ENCODE measurements at regions not wholly inside any gene's neighbourhood (a gene's known extent, or its start where the extent isn't known, plus 50 kb on each side); places are given as distances from the start of the nearest gene placed in this dataset.
"Not testable (repeated sequence)": the region's sequence is repeated elsewhere in the genome, so short reads cannot be mapped to it uniquely, and the experiment has no call there.

- no peak for DNase-seq
Measured at GRCh38 chr6:66065313-66065712, 358.3 kb upstream of the EYS start.

- DNase-seq = no peak
Measured at GRCh38 chr6:66057034-66057433, 350.0 kb upstream of the EYS start.

GRCh38 chr6:66054967-66055366, 347.9 kb upstream of the EYS start:
- DNase-seq = no peak

- DNase-seq = no peak
Measured at GRCh38 chr6:66051812-66052211, 344.8 kb upstream of the EYS start.

DNA sequence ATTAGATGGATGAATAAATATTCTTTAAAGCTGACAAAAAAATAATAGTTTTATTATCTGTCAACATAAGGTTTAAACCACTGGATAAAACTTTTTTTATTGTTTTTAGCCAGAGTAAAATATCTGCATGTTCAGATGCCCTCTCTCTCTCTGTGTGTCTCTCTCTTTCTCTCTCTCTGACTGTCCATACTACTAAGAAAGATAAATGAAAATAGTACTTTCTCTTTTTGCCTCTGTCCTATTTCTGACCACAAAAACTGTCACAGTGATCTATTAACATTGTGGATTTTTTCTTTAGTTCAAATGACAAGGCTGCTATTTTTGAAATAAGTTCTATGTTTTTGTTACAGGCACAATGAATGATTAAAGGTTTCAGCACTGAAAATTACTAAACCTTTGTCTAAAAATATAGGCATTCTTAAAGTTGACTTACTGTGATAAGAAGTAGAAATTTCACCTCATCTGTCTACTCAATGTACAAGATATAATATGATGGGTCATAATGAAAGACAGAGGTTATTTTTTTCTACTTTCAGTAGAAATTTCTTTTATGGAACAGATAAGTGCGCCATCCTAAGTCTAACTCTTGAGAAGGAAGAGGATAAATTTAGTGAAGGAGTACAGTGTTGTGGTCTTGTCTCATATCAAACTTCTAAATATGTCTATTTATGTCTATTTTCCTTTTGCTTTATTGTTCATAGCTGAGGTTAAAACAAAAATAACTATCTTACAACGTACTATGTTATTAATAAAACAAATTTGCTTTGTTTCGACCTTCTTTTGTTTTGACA, 341.9 kb upstream of the EYS start:
- no peak for DNase-seq

DNA sequence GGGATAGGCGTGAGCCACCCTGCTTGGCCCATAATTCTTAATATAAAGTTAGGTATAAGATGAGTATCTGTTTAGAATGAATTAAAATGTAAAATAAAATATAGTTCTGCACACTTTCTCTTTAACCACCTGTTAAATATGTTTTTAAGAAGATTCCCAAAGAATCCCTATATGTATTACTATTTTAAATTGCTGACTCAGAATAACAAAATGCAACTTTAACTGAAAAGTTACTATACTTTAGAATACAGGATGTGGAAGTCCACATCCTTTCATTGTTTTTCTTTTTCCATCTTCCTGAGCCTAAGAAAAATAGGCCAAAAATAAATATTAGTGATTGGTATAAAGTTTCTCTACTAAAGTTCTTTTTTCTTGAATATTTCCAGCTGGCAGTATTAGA, 325.6 kb upstream of the EYS start:
- no peak for DNase-seq

DNA sequence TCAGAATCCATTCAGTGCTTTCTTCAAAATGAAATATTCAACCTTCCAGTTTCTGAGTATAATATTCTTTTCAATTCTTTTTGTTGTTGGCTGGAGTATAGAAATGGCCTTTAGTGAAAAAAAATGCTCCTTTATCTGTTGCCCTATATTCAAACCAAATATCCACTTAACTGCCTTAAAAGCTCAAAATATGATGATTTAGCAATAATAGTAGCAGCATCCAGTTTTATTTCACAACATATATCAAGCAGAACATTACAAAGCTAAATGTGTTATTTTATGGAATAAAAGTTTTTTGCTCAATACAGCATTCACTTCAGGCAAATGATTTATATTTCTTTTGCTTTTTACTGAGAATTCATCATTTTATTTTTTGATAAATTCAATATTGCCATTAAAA, 322.4 kb upstream of the EYS start:
- DNase-seq = no peak

DNA sequence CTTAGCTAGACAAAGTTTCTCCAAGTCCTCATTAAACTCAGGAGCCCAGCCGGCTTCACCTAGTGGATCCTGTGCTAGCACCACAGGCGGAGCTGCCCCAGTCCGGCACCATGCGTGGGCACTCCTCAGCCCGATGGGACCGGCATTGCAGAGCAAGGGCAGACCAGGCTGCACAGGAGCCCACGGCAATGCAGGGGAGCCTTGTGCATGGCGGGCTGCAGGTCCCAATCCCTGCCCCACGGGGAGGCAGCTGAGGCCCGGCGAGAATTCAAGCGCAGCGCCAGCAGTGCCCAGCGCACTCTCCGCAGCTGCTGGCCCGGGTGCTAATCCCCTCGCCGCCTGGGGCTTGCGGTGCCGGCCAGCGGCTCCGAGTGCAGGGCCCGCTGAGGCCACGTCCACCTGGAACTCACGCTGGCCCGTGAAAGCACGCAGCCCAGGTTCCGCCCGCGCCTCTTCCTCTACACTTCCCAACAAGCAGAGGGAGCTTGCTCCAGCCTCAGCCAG, 292.3 kb upstream of the EYS start:
- no peak for DNase-seq

- DNase-seq = no peak
Measured at GRCh38 chr6:65998544-65998943, 291.5 kb upstream of the EYS start.

DNA sequence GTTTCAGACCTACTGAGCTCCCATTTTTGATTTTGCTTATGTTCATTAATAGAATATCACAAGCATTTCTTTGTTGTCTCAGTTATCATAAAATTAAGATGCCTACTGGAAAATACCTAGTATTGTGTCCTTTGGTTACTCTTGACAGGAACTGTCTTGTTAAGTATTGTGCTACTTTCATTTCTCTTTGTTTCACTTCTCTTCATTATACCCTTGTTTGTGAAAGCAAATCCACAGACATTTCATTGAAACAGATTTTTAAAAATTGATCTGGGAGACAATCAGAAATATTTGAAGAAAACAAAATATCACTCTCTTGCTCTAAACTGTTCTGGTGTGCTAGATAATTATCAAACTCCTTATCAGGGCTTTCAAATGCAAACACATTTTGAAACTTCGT, 290.5 kb upstream of the EYS start:
- no peak for DNase-seq

DNA sequence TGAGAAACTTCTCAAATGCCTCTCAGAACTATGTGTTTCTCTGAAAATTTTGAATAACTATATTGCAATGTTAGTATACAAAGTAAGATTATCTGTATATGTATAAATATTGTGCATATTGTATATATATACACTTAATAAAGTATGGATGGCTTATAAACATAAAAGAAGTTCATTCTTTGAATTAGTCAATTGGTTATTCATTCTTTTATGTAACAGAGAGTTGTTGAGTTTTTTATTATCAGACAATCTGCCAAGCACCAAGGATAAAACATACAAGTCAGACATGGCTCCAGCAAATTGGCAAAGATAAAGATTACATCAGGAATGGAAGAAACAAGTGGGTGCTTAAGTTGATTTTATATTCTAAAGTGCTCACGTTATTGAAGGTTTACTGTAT, 289.1 kb upstream of the EYS start:
- no peak for DNase-seq

DNA sequence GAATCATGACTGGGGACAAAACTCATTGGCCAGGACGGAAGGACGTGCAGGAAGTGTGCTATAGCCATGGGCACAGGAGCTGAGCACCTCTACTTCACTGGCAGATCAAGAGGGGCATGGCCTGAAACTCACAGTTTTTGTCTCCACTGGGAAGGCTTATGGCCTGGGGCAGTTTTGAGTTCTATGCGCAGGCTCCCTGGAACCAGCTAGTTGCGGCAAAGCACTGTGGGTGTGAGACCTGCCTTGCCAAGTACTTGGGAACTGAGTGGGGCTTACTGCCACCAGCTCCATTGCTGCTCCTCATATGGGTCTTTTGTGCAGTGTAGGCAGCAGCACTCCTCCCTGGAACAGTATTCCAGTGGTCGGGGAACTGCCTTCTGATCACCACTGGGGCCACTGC, 282.6 kb upstream of the EYS start:
- DNase-seq = no peak

- no peak for DNase-seq
Measured at GRCh38 chr6:65988006-65988405, 281.0 kb upstream of the EYS start.

- no peak for DNase-seq
Measured at GRCh38 chr6:65984089-65984488, 277.1 kb upstream of the EYS start.

- DNase-seq = no peak
Measured at GRCh38 chr6:65979120-65979519, 272.1 kb upstream of the EYS start.

DNA sequence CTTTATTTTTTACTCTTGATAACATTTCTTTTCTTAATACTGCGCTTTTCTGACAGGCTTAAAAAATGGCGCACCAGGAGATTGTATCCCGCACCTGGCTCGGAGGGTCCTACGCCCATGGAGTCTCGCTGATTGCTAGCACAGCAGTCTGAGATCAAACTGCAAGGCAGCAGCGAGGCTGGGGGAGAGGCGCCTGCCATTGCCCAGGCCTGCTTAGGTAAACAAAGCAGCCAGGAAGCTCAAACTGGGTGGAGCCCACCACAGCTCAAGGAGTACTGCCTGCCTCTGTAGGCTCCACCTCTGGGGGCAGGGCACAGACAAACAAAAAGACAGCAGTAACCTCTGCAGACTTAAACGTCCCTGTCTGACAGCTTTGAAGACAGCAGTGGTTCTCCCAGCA, 264.2 kb upstream of the EYS start:
- not testable (repeated sequence) for DNase-seq

DNA sequence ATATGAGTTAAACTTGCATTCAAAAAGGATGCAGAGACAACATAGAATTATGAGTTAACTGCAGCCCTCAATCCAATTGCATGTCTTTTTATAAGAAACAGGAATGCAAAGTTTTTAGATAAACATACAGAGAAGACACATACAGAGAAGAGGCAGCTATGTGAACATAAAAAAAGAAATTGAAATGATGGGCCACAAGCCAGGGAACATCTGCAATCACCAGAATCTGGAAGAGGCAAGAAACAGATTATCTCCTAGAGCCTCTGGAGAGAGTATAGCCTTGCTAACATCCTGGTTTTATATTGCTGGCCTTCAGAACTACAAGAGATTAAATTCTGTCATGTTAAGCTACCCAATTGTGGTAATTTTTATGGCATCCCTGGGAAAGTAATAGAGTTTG, 257.2 kb upstream of the EYS start:
- DNase-seq = no peak

DNA sequence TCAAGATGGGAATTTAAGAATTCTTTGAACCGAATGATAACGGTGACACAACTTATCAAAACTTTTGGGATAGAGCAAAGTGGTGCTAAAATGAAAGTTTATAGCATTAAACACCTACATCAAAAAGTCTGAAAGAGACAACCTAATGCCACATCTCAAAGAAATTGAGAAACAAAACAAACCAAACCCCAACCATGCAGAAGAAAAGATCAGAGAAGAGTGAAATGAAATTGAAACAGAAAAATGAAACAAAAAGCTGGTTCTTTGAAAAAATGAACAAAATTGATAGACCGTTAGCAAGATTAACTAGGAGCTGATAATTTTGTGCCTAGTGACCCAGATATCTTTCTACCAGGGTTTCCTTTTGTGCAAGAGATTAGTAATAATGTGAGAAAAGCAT, 248.0 kb upstream of the EYS start:
- DNase-seq = no peak

GRCh38 chr6:65948062-65948461, 241.0 kb upstream of the EYS start:
- DNase-seq = no peak

DNA sequence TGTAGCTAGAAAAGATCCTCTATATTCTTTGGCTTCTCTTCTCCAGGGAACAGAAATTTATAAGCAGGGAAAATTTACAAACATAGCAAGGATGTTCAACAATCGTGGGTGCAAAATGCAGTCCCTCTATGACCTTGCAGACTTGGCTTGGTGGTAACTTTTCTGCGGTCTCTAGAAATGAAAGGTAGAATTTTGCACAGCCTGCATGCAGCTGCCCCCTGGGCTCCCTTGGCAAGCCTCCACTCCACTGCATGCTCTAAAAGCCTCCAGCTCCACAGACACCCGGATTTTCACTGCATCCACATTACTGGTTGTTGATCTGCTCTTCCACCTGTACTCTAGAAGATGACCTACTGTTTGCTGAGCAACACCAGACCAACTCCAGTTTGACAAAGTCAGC, 236.5 kb upstream of the EYS start:
- peak in 1 of 58 donors; percentile 3 for DNase-seq

DNA sequence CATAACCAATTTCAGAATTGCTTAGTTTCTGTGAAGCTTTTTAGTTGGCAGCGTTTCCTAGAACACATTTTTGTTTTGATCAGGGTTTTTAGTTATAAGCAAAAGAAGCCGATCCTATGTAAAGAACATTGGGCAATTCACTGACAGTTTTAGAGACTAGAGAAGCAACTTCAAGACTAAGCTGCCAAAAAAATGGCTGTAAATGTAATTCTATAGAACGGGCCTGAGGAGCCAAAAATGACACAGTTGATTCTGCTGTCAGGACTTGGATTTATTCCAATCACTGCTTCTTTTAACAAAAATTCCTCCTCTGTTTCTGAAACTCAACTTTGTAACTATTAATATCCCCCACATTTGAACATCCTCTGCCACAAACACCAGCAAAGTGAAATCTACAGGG, 236.0 kb upstream of the EYS start:
- peak in 3 of 58 donors; percentile 15 to 26 (median 16) for DNase-seq

- peak in 1 of 58 donors; percentile 10 for DNase-seq
Measured at GRCh38 chr6:65938000-65938399, 231.0 kb upstream of the EYS start.

- DNase-seq = no peak
Measured at GRCh38 chr6:65935412-65935811, 228.4 kb upstream of the EYS start.

DNA sequence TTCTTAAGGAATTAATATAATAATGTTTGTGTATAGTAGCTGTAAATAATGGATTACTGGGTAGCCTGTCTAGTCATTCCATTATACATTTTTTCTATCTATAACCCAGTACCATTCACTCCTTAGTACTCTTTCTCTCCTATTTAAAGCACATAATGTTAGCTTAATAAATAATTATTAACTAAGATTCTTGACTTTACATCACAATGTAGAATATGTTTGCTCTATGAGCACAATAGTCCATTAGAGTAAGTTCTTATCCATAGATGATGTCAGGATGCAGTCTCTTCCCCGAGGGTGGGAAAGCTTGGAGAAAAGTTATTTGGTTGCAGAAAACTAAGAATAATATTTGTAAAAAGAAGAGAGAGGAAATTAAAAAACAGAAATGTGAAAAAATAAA, 226.4 kb upstream of the EYS start:
- no peak for DNase-seq

All from anterior cingulate cortex (tissue), 58 donors.